H1 (cell line): ENCODE measurements at regions not wholly inside any gene's neighbourhood (a gene's known extent, or its start where the extent isn't known, plus 50 kb on each side); places are given as distances from the start of the nearest gene placed in this dataset.

ENCODE experiments used
- EP300 ChIP-seq, 2 experiments: IDR thresholded peaks; 1 replicate in 1 of 2; 2 replicates in 1 of 2; pipeline ENCODE4 v1.6.1; 2011 to 2012; ENCODE audit warnings: low read depth in 2 of 2, low read length in 2 of 2, mild to moderate bottlenecking in 2 of 2, borderline replicate concordance in 1 of 2, inconsistent platforms in 1 of 2, moderate library complexity in 1 of 2
- SP4 ChIP-seq: IDR thresholded peaks from 2 replicates; pipeline ENCODE4 v1.6.1; 2012; ENCODE audit warnings: low read length, inconsistent platforms

DNA sequence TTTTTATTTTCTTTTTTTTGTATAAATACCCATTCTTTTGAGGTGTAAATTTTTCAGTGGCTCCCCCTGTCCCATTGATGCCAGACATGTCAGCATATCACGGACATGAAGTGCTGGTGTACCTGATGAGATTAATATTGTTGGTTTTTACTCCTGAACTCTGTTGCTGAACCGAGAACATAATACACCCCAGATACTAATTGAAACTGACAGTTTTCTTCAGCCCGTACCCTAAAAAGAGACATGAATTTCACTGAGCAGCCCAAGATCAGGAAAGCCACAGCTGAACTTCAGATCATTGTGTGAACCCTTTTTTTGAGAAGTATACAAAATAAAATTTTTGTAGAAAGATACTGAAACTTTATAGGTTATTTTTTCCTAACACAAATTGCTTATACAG, 75.7 kb downstream of the PRDM9 start (continued):
- TF ChIP-seq EP300 (IDR thresholded peaks at IDR 0.05; ENCODE audit: borderline replicate concordance in 1 of 2, low read depth in 2 of 2, low read length in 2 of 2) (no peak), SP4 (no peak)
- TF ChIP-seq, all 59 proteins: peak for 0
